ENCODE measurements at regions not wholly inside any gene's neighbourhood (a gene's known extent, or its start where the extent isn't known, plus 50 kb on each side); places are given as distances from the start of the nearest gene placed in this dataset.

- no peaks in the 10 kb centered on the region for H3K4me1 ChIP-seq (ENCODE audit: insufficient read depth, low read length, poor library complexity, severe bottlenecking)
- no peak for TF ChIP-seq EZH2phosphoT487 (IDR thresholded peaks at IDR 0.05; ENCODE audit: borderline replicate concordance, low read depth, low read length)
- TF ChIP-seq, protein P1, sequence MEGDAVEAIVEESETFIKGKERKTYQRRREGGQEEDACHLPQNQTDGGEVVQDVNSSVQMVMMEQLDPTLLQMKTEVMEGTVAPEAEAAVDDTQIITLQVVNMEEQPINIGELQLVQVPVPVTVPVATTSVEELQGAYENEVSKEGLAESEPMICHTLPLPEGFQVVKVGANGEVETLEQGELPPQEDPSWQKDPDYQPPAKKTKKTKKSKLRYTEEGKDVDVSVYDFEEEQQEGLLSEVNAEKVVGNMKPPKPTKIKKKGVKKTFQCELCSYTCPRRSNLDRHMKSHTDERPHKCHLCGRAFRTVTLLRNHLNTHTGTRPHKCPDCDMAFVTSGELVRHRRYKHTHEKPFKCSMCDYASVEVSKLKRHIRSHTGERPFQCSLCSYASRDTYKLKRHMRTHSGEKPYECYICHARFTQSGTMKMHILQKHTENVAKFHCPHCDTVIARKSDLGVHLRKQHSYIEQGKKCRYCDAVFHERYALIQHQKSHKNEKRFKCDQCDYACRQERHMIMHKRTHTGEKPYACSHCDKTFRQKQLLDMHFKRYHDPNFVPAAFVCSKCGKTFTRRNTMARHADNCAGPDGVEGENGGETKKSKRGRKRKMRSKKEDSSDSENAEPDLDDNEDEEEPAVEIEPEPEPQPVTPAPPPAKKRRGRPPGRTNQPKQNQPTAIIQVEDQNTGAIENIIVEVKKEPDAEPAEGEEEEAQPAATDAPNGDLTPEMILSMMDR (conservative IDR thresholded peaks at IDR 0.05; ENCODE audit: low read length) = no peak
- H3K79me2 ChIP-seq (ENCODE audit: insufficient read depth, low read depth, low read length) = no peaks in the 10 kb centered on the region
- no peaks in the 10 kb centered on the region for H3K9me3 ChIP-seq (ENCODE audit: low read length)
- intact Hi-C loops (cut with micrococcal nuclease; ENCODE audit: unreplicated experiment) = no loop called here
- no peak overlapping the region for H2AFZ ChIP-seq (ENCODE audit: low read length)
- no peaks in the 10 kb centered on the region for H4K20me1 ChIP-seq (ENCODE audit: insufficient read depth, low read length)
- no peak for DNase-seq (ENCODE audit: low spot score)
- CTCF ChIA-PET (ENCODE audit: unreplicated experiment) = no interaction called here
- BruUV-seq (replicated peaks) = no TSS peak
- H3K4me2 ChIP-seq (ENCODE audit: low read length) = no peak overlapping the region
- POLR2A ChIA-PET = no interaction called here
- no peak overlapping the region for H3K27ac ChIP-seq (ENCODE audit: low read depth, low read length, poor library complexity, severe bottlenecking)
- no peaks in the 10 kb centered on the region for H3K36me3 ChIP-seq (ENCODE audit: insufficient read depth, low read length)
- no peak overlapping the region for H3K4me3 ChIP-seq (ENCODE audit: low read depth, low read length, poor library complexity, severe bottlenecking)
- H3K9me2 ChIP-seq (ENCODE audit: insufficient read depth, low read length) = no peaks in the 10 kb centered on the region
These were observed 95.6 kb upstream of the CTDP1 start for GRCh38 chr18:79583984-79584401.

DNA sequence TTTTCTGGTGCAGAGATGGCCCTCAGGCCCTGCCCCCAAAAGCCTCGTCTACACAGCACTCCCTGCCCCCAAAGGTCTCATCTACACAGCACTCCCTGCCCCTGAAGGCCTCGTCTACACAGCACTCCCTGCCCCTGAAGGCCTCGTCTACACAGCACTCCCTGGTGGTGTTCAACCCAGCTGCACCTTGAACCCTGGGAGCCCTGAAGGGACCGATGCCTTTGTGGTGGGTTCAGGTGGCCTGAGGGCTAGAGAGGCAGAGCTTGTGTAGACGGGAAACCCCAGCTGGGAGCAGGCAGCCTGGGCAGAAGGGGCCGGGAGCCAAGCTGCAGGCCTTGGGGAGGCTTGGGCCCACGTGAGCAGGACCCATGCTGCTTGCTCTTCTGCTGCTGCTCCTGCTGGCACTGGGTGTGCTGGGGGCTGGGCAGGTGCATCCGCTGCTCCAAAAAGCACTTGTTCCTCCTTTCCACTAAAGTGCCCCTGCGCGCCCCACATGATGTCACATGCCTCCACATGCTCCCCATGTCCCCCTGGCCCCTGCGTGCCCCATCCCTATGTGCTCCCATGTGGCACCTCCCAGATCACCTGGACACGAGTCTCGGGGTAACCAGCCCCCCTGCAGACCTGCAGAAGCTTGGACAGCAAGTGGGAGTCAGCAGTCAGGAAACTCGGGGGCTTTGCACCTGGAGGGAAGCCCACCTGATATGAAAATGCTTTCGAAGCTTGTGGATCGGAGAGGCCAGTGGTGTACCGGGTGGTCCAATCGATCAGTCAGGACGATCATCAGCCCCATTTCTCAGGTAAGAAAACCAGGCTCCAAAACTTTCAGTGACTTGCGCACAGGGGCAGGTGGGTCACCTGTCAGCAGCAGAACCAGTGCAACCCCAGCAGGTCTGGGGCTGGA is 94.9 kb upstream of the CTDP1 start:
- no TSS peak for BruUV-seq (replicated peaks)

More for the DNA sequence above, 94.9 kb upstream of the CTDP1 start:
- H3K4me2 ChIP-seq (ENCODE audit: low read length) = no peak overlapping the region
- no peaks in the 10 kb centered on the region for H3K79me2 ChIP-seq (ENCODE audit: insufficient read depth, low read depth, low read length)
- no peaks in the 10 kb centered on the region for H3K9me3 ChIP-seq (ENCODE audit: low read length)
- POLR2A ChIA-PET = interaction anchor here (0.6 kb wide), 1 partner anchor 61 kb away, joined by 3 read pairs; no protein-coding TSS in a partner anchor
- H3K36me3 ChIP-seq (ENCODE audit: insufficient read depth, low read length) = no peaks in the 10 kb centered on the region
- H2AFZ ChIP-seq (ENCODE audit: low read length) = no peak overlapping the region
- TF ChIP-seq, protein P1 (conservative IDR thresholded peaks at IDR 0.05; ENCODE audit: low read length) = no peak
- no peak for TF ChIP-seq EZH2phosphoT487 (IDR thresholded peaks at IDR 0.05; ENCODE audit: borderline replicate concordance, low read depth, low read length)
- H3K4me3 ChIP-seq (ENCODE audit: low read depth, low read length, poor library complexity, severe bottlenecking) = no peak overlapping the region
- intact Hi-C loops (cut with micrococcal nuclease; ENCODE audit: unreplicated experiment) = no loop called here
- CTCF ChIA-PET (ENCODE audit: unreplicated experiment) = no interaction called here
- DNase-seq (ENCODE audit: low spot score) = no peak
- H3K27ac ChIP-seq (ENCODE audit: low read depth, low read length, poor library complexity, severe bottlenecking) = no peak overlapping the region
- H4K20me1 ChIP-seq (ENCODE audit: insufficient read depth, low read length) = no peaks in the 10 kb centered on the region
- no peaks in the 10 kb centered on the region for H3K4me1 ChIP-seq (ENCODE audit: insufficient read depth, low read length, poor library complexity, severe bottlenecking)
- no peaks in the 10 kb centered on the region for H3K9me2 ChIP-seq (ENCODE audit: insufficient read depth, low read length)

All from OCI-LY7 (cell line).